Tibial nerve (tissue), 4 donors: ENCODE measurements at regions not wholly inside any gene's neighbourhood (a gene's known extent, or its start where the extent isn't known, plus 50 kb on each side); places are given as distances from the start of the nearest gene placed in this dataset.
A peak's percentile ranks its signal among the peaks of the same experiment; 100 is the strongest.

Source experiments
- DNase-seq, 2 donors: peaks; one replicate each; pipeline ENCODE4 v3.0.0-alpha.2; 2019; ENCODE audit warnings: low spot score in 2 of 2
- H3K27ac ChIP-seq, 4 donors: fragments of 200-600 bp; sonication (generic) in 3 of 4; one replicate each; pipeline ENCODE4 v1.5.1; 2017 to 2019; ENCODE audit warnings: mild to moderate bottlenecking in 1 of 4
- H3K27me3 ChIP-seq, 2 donors: fragments of 200-600 bp; sonication (generic) in 1 of 2; one replicate each; pipeline versions ENCODE4 v1.5.1 to v1.6.0; 2017 to 2019
- H3K36me3 ChIP-seq, 3 donors: fragments of 200-600 bp; sonication (generic); one replicate each; pipeline ENCODE4 v1.5.1; 2018 to 2019
- H3K4me1 ChIP-seq, 4 donors: fragments of 200-600 bp; sonication (generic) in 3 of 4; one replicate each; pipeline ENCODE4 v1.5.1; 2017 to 2019
- H3K4me3 ChIP-seq, 4 donors: fragments of 200-600 bp; sonication (generic) in 3 of 4; one replicate each; pipeline ENCODE4 v1.5.1; 2017 to 2019; ENCODE audit warnings: mild to moderate bottlenecking in 1 of 4, moderate library complexity in 1 of 4
- H3K9me3 ChIP-seq, 4 donors: fragments of 200-600 bp; sonication (generic) in 3 of 4; one replicate each; pipeline ENCODE4 v1.5.1; 2017 to 2019
- EP300 ChIP-seq, 2 donors: sonication (generic); formaldehyde crosslinking; IDR thresholded peaks; one replicate each; pipeline ENCODE4 v1.6.1; 2017; ENCODE audit warnings: antibody characterized with exemption in 2 of 2, mild to moderate bottlenecking in 1 of 2
- POLR2A ChIP-seq, 2 donors: fragments of 450-650 bp; IDR thresholded peaks; one replicate each; pipeline ENCODE4 v1.6.1; 2017; ENCODE audit warnings: antibody characterized with exemption in 2 of 2, mild to moderate bottlenecking in 2 of 2, moderate library complexity in 2 of 2
- WGBS, 2 donors: methylation state at CpG; one replicate each; pipeline ENCODE4 v1.1.5; 2018; 5-methylcytosine and 5-hydroxymethylcytosine counted together
- TF ChIP-seq, protein P1 (sequence below), 5 experiments: fragments of 200-600 bp in 3 of 5; fragments of 450-650 bp in 2 of 5; sonication (generic) in 3 of 5; IDR thresholded peaks; one replicate each; pipeline ENCODE4 v1.5.1; 2016 to 2019; ENCODE audit warnings: antibody characterized with exemption in 5 of 5, mild to moderate bottlenecking in 3 of 5, moderate library complexity in 2 of 5

DNA sequence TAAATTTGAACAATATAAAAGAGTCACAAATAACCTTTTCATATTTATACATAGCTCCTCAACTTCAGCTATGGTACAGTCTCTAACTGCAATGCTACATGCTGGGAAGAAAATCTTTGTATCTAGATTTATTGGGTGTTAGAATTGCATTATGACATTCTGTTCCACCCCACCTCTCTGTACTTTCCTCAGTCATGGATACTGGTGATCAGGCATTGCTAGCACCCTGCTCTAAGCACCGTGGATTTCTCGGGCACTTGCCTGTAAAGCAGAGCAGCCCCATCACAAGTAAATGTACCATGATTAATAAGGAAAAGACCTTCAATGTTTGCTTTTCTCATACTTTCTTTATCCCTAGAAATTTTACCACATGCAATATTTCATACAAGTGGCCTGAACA is 1028.9 kb upstream of the INTU start:
- 76 to 89% methylated on average over 2 of the region's 2 CpGs for WGBS, 2 donors
- Histone ChIP-seq H3K27me3 (no peaks in the 10 kb centered on the region), H3K27ac (no peak overlapping the region), H3K36me3 (no peaks in the 10 kb centered on the region), H3K4me1 (no peaks in the 10 kb centered on the region), H3K9me3 (no peaks in the 10 kb centered on the region), H3K4me3 (no peak overlapping the region)
- no peak for DNase-seq
- TF ChIP-seq EP300 (IDR thresholded peaks at IDR 0.05) (no peak), POLR2A (IDR thresholded peaks at IDR 0.05) (no peak)
- TF ChIP-seq, protein P1, sequence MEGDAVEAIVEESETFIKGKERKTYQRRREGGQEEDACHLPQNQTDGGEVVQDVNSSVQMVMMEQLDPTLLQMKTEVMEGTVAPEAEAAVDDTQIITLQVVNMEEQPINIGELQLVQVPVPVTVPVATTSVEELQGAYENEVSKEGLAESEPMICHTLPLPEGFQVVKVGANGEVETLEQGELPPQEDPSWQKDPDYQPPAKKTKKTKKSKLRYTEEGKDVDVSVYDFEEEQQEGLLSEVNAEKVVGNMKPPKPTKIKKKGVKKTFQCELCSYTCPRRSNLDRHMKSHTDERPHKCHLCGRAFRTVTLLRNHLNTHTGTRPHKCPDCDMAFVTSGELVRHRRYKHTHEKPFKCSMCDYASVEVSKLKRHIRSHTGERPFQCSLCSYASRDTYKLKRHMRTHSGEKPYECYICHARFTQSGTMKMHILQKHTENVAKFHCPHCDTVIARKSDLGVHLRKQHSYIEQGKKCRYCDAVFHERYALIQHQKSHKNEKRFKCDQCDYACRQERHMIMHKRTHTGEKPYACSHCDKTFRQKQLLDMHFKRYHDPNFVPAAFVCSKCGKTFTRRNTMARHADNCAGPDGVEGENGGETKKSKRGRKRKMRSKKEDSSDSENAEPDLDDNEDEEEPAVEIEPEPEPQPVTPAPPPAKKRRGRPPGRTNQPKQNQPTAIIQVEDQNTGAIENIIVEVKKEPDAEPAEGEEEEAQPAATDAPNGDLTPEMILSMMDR (IDR thresholded peaks at IDR 0.05): no peak

DNA sequence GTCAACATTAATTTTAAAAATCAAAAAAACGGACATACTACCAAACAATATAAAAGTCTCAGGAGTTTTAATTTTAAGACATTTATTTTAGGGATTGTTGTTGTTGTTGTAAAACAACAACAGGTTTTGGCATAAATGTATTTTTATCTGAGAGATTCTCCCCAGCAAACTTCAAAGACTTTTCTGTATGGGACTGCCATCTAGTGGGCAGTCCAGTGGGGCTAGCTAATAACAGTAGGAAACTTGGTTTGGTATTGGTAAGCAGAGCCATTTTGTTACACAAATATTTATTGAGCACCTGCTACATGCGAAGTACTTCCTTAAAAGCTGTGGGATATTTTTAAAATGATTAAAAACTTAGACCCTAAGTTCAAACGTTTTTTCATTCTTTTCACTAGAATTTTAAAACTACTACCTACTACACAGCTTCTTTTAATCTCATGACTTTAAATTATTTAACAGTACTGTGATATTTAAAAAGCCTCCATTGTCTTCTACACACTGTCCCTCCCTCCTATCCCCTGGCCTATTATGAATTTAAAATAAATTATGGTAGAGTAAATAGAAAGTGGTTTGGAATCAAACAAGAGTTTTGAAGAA is 1028.4 kb upstream of the INTU start:
- Histone ChIP-seq H3K9me3 (no peaks in the 10 kb centered on the region), H3K27ac (no peak overlapping the region), H3K27me3 (no peaks in the 10 kb centered on the region), H3K36me3 (no peaks in the 10 kb centered on the region), H3K4me1 (no peaks in the 10 kb centered on the region), H3K4me3 (no peak overlapping the region)
- TF ChIP-seq, protein P1 (IDR thresholded peaks at IDR 0.05): peak; percentile 21 to 45 (median 42)
- TF ChIP-seq POLR2A (IDR thresholded peaks at IDR 0.05): no peak
- WGBS, 2 donors: 32 to 39% methylated on average over 3 of the region's 3 CpGs
- DNase-seq: peak in 1 of 2 donors; percentile 53

DNA sequence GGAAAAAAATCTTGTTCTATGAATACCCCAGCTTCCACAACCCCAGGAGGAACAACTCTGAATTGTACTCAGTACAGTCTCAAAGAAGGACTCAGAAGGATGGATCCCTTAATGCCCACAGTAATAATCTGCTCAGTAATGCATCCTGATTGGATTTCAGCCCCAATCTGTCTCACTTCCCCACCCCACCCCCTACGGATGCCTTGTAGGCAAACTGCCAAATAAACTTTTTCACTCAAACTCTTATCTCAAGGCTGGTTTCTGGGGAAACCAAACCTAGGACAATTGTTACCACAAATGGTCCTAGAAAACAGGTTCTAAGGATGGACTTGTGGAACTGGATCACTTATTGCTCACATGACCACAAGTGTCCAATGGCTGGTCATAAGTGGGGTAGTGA is 1021.8 kb upstream of the INTU start:
- no peaks in the 10 kb centered on the region for H3K27me3 ChIP-seq
- H3K27ac ChIP-seq: no peak overlapping the region
- H3K4me1 ChIP-seq: no peaks in the 10 kb centered on the region
- H3K4me3 ChIP-seq: no peak overlapping the region
- no peaks in the 10 kb centered on the region for H3K36me3 ChIP-seq
- 35 to 58% methylated on average over 1 of the region's 1 CpG for WGBS, 2 donors
- TF ChIP-seq EP300 (IDR thresholded peaks at IDR 0.05) (no peak), POLR2A (IDR thresholded peaks at IDR 0.05) (no peak)
- TF ChIP-seq, protein P1 (IDR thresholded peaks at IDR 0.05): no peak
- no peak for DNase-seq
- no peaks in the 10 kb centered on the region for H3K9me3 ChIP-seq

DNA sequence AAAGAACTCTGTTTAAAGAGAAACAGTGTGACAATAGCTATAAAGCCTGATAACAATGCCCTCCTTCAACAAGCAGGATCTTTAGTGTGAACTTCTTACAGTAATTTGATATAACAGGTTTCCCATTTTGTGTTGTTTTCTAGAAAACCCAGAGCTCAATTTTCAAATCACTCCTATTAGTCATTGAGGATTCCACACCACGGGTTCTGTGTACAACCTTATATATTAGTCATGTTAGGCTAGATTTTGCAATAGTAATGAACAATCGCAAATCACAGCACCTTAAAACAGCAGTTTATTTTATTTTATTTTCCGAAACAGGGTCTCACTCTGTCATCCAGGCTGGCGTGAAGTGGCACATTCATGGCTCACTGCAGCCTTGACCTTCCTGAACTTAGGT is 1020.9 kb upstream of the INTU start:
- TF ChIP-seq EP300 (IDR thresholded peaks at IDR 0.05) (no peak), POLR2A (IDR thresholded peaks at IDR 0.05) (no peak)
- TF ChIP-seq, protein P1 (IDR thresholded peaks at IDR 0.05): no peak
- 61 to 62% methylated on average over 4 of the region's 4 CpGs for WGBS, 2 donors
- no peaks in the 10 kb centered on the region for H3K9me3 ChIP-seq
- no peaks in the 10 kb centered on the region for H3K4me1 ChIP-seq
- H3K27ac ChIP-seq: no peak overlapping the region
- H3K36me3 ChIP-seq: no peaks in the 10 kb centered on the region
- DNase-seq: no peak
- H3K4me3 ChIP-seq: no peak overlapping the region
- no peaks in the 10 kb centered on the region for H3K27me3 ChIP-seq

- Histone ChIP-seq H3K27ac (no peak overlapping the region), H3K36me3 (no peaks in the 10 kb centered on the region), H3K4me1 (no peaks in the 10 kb centered on the region), H3K27me3 (no peaks in the 10 kb centered on the region), H3K4me3 (no peak overlapping the region), H3K9me3 (no peaks in the 10 kb centered on the region)
- WGBS, 2 donors: 71 to 72% methylated on average over 8 of the region's 8 CpGs
- TF ChIP-seq EP300 (IDR thresholded peaks at IDR 0.05) (no peak), POLR2A (IDR thresholded peaks at IDR 0.05) (no peak)
- TF ChIP-seq, protein P1 (IDR thresholded peaks at IDR 0.05): no peak
- no peak for DNase-seq
These were observed 1018.4 kb upstream of the INTU start for GRCh38 chr4:126614356-126614855.
